GM23248 (cell line): ENCODE measurements at regions not wholly inside any gene's neighbourhood (a gene's known extent, or its start where the extent isn't known, plus 50 kb on each side); places are given as distances from the start of the nearest gene placed in this dataset.

Experiments
- EZH2 ChIP-seq: fragments of 200-600 bp; sonication (generic); IDR thresholded peaks from 2 replicates; pipeline ENCODE4 v1.6.1; 2018; ENCODE audit warnings: antibody characterized with exemption, mild to moderate bottlenecking; ENCODE audit not compliant: insufficient read depth, poor library complexity, severe bottlenecking
- EZH2phosphoT487 ChIP-seq: fragments of 200-600 bp; sonication (generic); IDR thresholded peaks from 2 replicates; pipeline ENCODE4 v1.6.1; 2018; ENCODE audit warnings: antibody characterized with exemption, moderate library complexity, mild to moderate bottlenecking, low read depth; ENCODE audit not compliant: insufficient read depth

DNA sequence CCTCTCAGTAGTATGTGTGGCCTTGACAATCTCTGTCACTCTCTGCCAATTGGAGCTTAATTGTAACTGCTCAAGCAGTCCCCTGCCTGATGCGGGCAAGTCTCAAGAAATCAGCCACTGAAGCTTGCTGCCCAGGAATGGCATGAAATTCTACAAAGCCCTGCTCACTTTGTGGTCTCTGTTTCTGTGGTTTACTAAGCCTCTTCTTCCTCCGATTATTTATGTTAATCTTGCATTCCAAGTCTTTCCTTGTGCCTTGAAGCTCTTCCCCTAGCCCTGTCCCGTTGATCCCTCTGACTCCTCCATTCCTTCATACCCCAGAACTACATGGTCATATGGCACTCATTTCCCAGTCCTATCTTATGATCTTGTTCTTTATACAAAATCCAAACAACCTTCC lies 489.3 kb upstream of the CHST9 start:
- TF ChIP-seq EZH2phosphoT487 (no peak), EZH2 (no peak)
